K562 (cell line): ENCODE measurements at regions not wholly inside any gene's neighbourhood (a gene's known extent, or its start where the extent isn't known, plus 50 kb on each side); places are given as distances from the start of the nearest gene placed in this dataset.
A peak's percentile ranks its signal among the peaks of the same experiment; 100 is the strongest.

Experiments
- ATAC-seq: fragments of 200-7000 bp; cut with Tn5 transposase; 3 replicates; pipeline ENCODE4 v1.9.1; 2020; ENCODE audit warnings: moderate library complexity
- BruUV-seq: library from RNA; stranded (reverse); fragments of 400-500 nt; replicated peaks from 2 replicates; lab custom pipeline; 2021; lab: Mats Ljungman, UMichigan
- CTCF ChIA-PET: fragments of 300-600 bp; formaldehyde crosslinking; extraction: SDS; loops from one replicate; lab custom pipeline; 2021; ENCODE audit warnings: low intra/inter-chr PET ratio; lab: Yijun Ruan, JAX
- POLR2A ChIA-PET: fragments of 300-600, 350-650 bp; sonication (Branson Sonifier 250); formaldehyde crosslinking; extraction: SDS; loops from one replicate; lab custom pipeline; 2021; ENCODE audit warnings: antibody characterized with exemption, inconsistent platforms; lab: Yijun Ruan, JAX
- DNase-seq, 4 experiments: peaks; one replicate each; pipeline versions ENCODE4 v3.0.0 to v3.0.0-alpha.2; 2011 to 2018; ENCODE audit warnings: low spot score in 3 of 4, mixed read lengths in 3 of 4; ENCODE audit errors: extremely low read depth in 1 of 4
- FAIRE-seq: peaks from 2 replicates; lab custom pipeline; 2011; peaks lifted over from hg19 to GRCh38; lab: Jason Lieb, UNC
- H2AFZ ChIP-seq: 2 replicates; pipeline ENCODE4 v1.6.0; 2011; ENCODE audit warnings: low read depth, low read length, control low read depth, inconsistent platforms
- H3K27ac ChIP-seq: fragments of 200-600 bp; 3 replicates; pipeline ENCODE4 v1.8.0; 2011; ENCODE audit warnings: low read depth, mild to moderate bottlenecking, control low read depth, inconsistent platforms, low read length, moderate library complexity, mixed read lengths; ENCODE audit errors: extremely low read depth
- H3K27me3 ChIP-seq, 2 experiments: fragments of 300-600 bp in 1 of 2; 2 replicates in 1 of 2; 3 replicates in 1 of 2; pipeline versions ENCODE4 v1.6.0 to v1.8.0; 2011; ENCODE audit warnings: inconsistent platforms in 2 of 2, low read length in 2 of 2, mild to moderate bottlenecking in 1 of 2, mixed read lengths in 1 of 2, moderate library complexity in 1 of 2; ENCODE audit not compliant: control insufficient read depth in 2 of 2, insufficient read depth in 2 of 2
- H3K36me3 ChIP-seq: fragments of 300-600 bp; 3 replicates; pipeline ENCODE4 v1.8.0; 2011; ENCODE audit warnings: mild to moderate bottlenecking, low read length, inconsistent platforms; ENCODE audit not compliant: control insufficient read depth, insufficient read depth
- H3K4me1 ChIP-seq, 2 experiments: fragments of 200-600 bp in 1 of 2; replicated peaks in 1 of 2; 2 replicates in 1 of 2; 3 replicates in 1 of 2; pipeline versions ENCODE4 v1.5.1 to v1.8.0; 2011; ENCODE audit warnings: inconsistent platforms in 2 of 2, low read length in 2 of 2, mild to moderate bottlenecking in 1 of 2, mixed read lengths in 1 of 2, moderate library complexity in 1 of 2; ENCODE audit not compliant: control insufficient read depth in 2 of 2, insufficient read depth in 2 of 2
- H3K4me2 ChIP-seq: 2 replicates; pipeline ENCODE4 v1.6.1; 2011; ENCODE audit warnings: low read length, control low read depth, inconsistent platforms, mixed read lengths; ENCODE audit not compliant: insufficient read depth
- H3K4me3 ChIP-seq: fragments of 200-600 bp; sonication (generic), shearing (Covaris generic); 2 replicates; pipeline ENCODE4 v1.5.1; 2016; ENCODE audit warnings: control low read depth, inconsistent platforms
- H3K79me2 ChIP-seq: fragments of 200-600 bp; 3 replicates; pipeline ENCODE4 v1.8.0; 2011; ENCODE audit warnings: low read length, inconsistent platforms; ENCODE audit not compliant: control insufficient read depth, insufficient read depth
- H3K9ac ChIP-seq, 2 experiments: 2 replicates each; pipeline versions ENCODE4 v1.6.0 to v1.6.1; 2011; ENCODE audit warnings: low read depth in 2 of 2, low read length in 2 of 2, control low read depth in 1 of 2, inconsistent platforms in 1 of 2, mild to moderate bottlenecking in 1 of 2, mixed read lengths in 1 of 2; ENCODE audit not compliant: insufficient read depth in 1 of 2
- H3K9me1 ChIP-seq: one replicate; pipeline ENCODE4 v1.6.0; 2011; ENCODE audit warnings: inconsistent platforms, mild to moderate bottlenecking, low read length, moderate library complexity; ENCODE audit not compliant: control insufficient read depth, insufficient read depth
- H3K9me3 ChIP-seq: replicated peaks from 2 replicates; pipeline ENCODE4 v1.5.1; 2011; ENCODE audit warnings: low read depth, low read length, inconsistent platforms; ENCODE audit not compliant: control insufficient read depth, insufficient read depth
- H4K20me1 ChIP-seq: replicated peaks from 2 replicates; pipeline ENCODE4 v1.6.1; 2011; ENCODE audit warnings: low read length, inconsistent platforms, mixed read lengths; ENCODE audit not compliant: control insufficient read depth, insufficient read depth
- ATF3 ChIP-seq, 2 experiments: fragments of 450-650 bp in 1 of 2; sonication (generic) in 1 of 2; formaldehyde crosslinking in 1 of 2; IDR thresholded peaks in 1 of 2; conservative IDR thresholded peaks in 1 of 2; 2 replicates each; pipeline versions ENCODE4 v1.6.1 to v1.8.1; 2016 to 2023; ENCODE audit warnings: mild to moderate bottlenecking in 2 of 2, moderate library complexity in 2 of 2, inconsistent platforms in 1 of 2, missing genetic modification reagents in 1 of 2
- ATF7 ChIP-seq: fragments of 450-650 bp; IDR thresholded peaks from 2 replicates; pipeline ENCODE4 v1.7.1; 2014; ENCODE audit warnings: mild to moderate bottlenecking, moderate library complexity
- DMBX1 ChIP-seq: fragments of 250-450 bp; sonication (Bioruptor Pico); IDR thresholded peaks from 2 replicates; pipeline ENCODE4 v1.8.0; 2022; ENCODE audit warnings: inconsistent platforms, mild to moderate bottlenecking, moderate library complexity, borderline replicate concordance
- E2F1 ChIP-seq: sonication (generic); formaldehyde crosslinking; IDR thresholded peaks from 2 replicates; pipeline ENCODE4 v1.8.1; 2023; ENCODE audit warnings: mild to moderate bottlenecking, missing genetic modification reagents, moderate library complexity
- FOXO4 ChIP-seq: fragments of 450-650 bp; formaldehyde crosslinking; IDR thresholded peaks from 2 replicates; pipeline ENCODE4 v1.4.0; 2020; ENCODE audit warnings: mild to moderate bottlenecking, moderate library complexity
- HDAC2 ChIP-seq: fragments of 450-650 bp; IDR thresholded peaks from 2 replicates; pipeline ENCODE4 v1.6.1; 2016; ENCODE audit warnings: mild to moderate bottlenecking
- JUND ChIP-seq, 2 experiments: IDR thresholded peaks; 2 replicates in 1 of 2; 3 replicates in 1 of 2; pipeline ENCODE4 v1.6.1; 2011; ENCODE audit warnings: borderline replicate concordance in 2 of 2, low read depth in 2 of 2, low read length in 2 of 2, improper control_type of control experiment in 1 of 2, missing biosample characterization in 1 of 2, missing genetic modification characterization in 1 of 2, missing genetic modification reagents in 1 of 2
- MLLT1 ChIP-seq, 2 experiments: fragments of 450-650 bp; IDR thresholded peaks; 2 replicates each; pipeline ENCODE4 v1.6.1; 2016
- ZNF175 ChIP-seq: fragments of 200-800 bp; sonication (Bioruptor generic); IDR thresholded peaks from 2 replicates; pipeline ENCODE4 v1.6.1; 2016; ENCODE audit warnings: low read depth, mild to moderate bottlenecking, missing genetic modification characterization, missing compliant biosample characterization
- ZNF592 ChIP-seq: fragments of 450-650 bp; IDR thresholded peaks from 2 replicates; pipeline ENCODE4 v1.6.1; 2017; ENCODE audit warnings: antibody characterized with exemption, mild to moderate bottlenecking
- in situ Hi-C: fragments of 300-500 bp; cut with MboI; formaldehyde crosslinking; loops from 4 replicates; pipeline ENCODE4 v1.15.0; 2018; ENCODE audit warnings: inconsistent platforms, mixed read lengths
- intact Hi-C: fragments of 100-400 bp; cut with micrococcal nuclease; formaldehyde crosslinking; loops from 2 replicates; pipeline ENCODE4 v1.14.2; 2022

- in situ Hi-C loops, result no loop called here
Observed at GRCh38 chr4:80129785-80130184, 56.8 kb upstream of the ANTXR2 start.

More at GRCh38 chr4:80129785-80130184, 56.8 kb upstream of the ANTXR2 start:
- Histone ChIP-seq H3K79me2 (no peaks in the 10 kb centered on the region; the same call in 2 of the 3 replicates), H3K9me1 (no peaks in the 10 kb centered on the region), H3K4me3 (no peak overlapping the region), H3K27me3 (no peaks in the 10 kb centered on the region), H3K9ac (no peak overlapping the region), H4K20me1 (no peaks in the 10 kb centered on the region), H3K36me3 (no peaks in the 10 kb centered on the region), H3K9me3 (no peaks in the 10 kb centered on the region), H2AFZ (peak overlapping the region; percentile 72), H3K27ac (peak overlapping the region; percentile 90; the same call in 1 of the 3 replicates), H3K4me1 (peaks cover 0 to 51% of the 10 kb centered on the region in 2 experiments; a peak in 4 of 5 replicates), H3K4me2 (no peak overlapping the region)
- BruUV-seq, result no TSS peak
- no peak for DNase-seq
- TF ChIP-seq HDAC2 (no peak), FOXO4 (CRISPR knock-in tag) (no peak), JUND (IDR thresholded peaks at IDR 0.05; ENCODE audit: borderline replicate concordance, low read depth, low read length) (no peak), JUND (tag; IDR thresholded peaks at IDR 0.05; ENCODE audit: borderline replicate concordance, low read depth, low read length) (peak; percentile 35; the same call in 1 of the 3 replicates), E2F1 (CRISPR knock-in tag) (no peak), DMBX1 (CRISPR knock-in tag) (0 out of 2 replicates have a peak, but pooled peaks have one; percentile 22), ZNF592 (peak; percentile 5; the same call in 1 of the 2 replicates), ATF3 (IDR thresholded peaks at IDR 0.05) (peak; percentile 89), ATF3 (CRISPR knock-in tag; conservative IDR thresholded peaks at IDR 0.05) (no peak), MLLT1 (IDR thresholded peaks at IDR 0.05) (no peak), ZNF175 (CRISPR knock-in tag) (0 out of 2 replicates have a peak, but pooled peaks have one; percentile 21), ATF7 (peak; percentile 77)
- no peak for FAIRE-seq
- intact Hi-C loops, result loop anchor here (5.0 kb wide), 2 partner anchors 48 to 122 kb away; no protein-coding TSS in a partner anchor
- CTCF ChIA-PET, result no interaction called here
- ATAC-seq, result peak; percentile 7; the same call in 1 of the 3 replicates
- POLR2A ChIA-PET, result interaction anchor here (1.0 kb wide), 1 partner anchor 90 kb away, joined by 3 read pairs; no protein-coding TSS in a partner anchor
